ENCODE measurements at regions not wholly inside any gene's neighbourhood (a gene's known extent, or its start where the extent isn't known, plus 50 kb on each side); places are given as distances from the start of the nearest gene placed in this dataset.
A peak's percentile ranks its signal among the peaks of the same experiment; 100 is the strongest.

DNA sequence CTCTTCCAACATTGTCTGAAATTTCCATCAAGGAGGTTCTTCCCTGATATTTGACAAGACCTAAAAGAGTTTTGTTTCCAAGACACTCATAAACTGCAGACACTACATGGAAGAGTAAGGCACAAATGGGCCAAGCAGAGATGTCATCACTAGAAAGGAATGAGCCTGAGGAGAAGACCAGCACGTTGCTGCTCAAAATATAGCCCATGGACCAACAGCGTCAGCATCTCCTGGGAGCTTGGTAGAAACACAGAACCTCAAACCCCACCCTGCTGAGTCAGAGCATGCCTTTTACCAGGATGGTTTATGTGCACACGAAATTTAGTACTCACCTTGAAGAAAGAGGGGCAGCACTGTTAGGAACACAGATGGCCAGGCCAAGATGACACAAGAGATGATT is 128.7 kb upstream of the MID1 start:
- DNase-seq = peak; percentile 70

DNA sequence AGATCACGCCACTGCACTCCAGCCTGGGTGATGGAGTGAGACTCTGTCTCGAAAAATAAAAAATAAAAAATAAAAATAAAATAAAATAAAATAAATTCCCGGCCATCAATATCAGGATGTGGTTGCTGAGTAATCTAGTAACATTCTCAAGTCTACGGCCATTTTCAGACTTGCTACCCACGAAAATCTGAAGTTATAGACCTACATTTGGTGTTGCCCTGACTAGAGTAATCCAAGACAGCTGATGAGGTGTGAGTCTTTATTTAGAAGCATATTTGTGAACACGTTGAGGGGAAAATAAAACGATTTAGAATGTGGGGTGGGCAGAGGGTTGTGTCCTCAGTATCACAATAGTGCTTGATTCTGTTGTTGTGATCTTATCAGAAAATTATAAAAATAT is 130.2 kb upstream of the MID1 start:
- no peak for DNase-seq

DNA sequence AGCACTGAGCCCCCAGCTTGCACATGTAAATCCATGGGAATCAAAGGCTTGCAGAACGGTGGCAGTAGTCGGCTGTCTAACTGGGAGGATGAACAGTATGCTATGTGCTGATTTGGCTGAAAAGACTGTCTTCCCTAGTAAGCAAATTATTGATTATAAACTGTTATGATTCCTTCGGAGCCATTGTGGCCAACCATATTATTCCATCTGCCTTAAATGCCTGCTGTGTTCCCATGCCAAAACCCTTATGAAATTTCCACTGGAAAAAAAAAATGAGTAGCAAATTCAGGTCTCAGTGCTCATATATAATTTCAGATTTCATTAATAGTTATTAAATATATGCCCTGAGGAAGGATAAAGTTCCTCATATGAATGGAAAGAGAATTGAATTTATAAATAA is 132.7 kb upstream of the MID1 start:
- no peak for DNase-seq

- no peak for DNase-seq
These were observed 134.1 kb upstream of the MID1 start for GRCh38 chrX:10754445-10754844.

- DNase-seq = peak; percentile 90
These were observed 135.3 kb upstream of the MID1 start for GRCh38 chrX:10755439-10756334.

GRCh38 chrX:10756441-10756840 is 136.1 kb upstream of the MID1 start:
- peak; percentile 87 for DNase-seq

DNA sequence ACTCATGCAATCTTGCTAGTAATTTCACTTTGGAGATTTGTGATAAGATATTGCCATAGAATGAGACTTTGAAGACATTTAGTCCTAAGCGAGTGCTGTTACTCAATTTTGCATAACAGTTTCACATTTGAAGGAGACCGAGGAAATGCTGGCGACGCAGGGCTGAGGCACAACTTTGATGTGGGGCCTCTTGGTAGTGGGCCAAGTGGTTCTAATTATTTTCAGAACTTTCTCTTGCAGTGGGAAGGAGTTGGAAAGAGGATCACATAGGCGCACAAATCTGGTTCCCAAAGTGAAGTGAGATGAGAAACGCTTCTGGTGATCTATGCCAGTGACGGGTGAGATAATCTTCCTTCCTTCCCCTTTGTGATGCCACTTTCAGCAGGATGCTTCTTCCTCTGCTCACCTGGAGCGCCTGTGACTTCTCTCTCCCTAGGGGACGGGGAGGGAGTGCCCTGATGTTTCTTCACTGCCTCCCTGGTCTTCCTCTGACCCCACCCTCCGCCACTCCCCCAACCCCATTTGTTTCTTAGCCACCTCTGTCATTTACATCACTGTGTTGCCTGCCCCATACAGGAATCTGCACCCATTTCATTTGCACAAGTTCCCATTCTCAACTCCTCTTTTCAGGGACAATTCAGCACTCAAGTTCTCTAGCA is 138.9 kb upstream of the MID1 start:
- DNase-seq = no peak

DNA sequence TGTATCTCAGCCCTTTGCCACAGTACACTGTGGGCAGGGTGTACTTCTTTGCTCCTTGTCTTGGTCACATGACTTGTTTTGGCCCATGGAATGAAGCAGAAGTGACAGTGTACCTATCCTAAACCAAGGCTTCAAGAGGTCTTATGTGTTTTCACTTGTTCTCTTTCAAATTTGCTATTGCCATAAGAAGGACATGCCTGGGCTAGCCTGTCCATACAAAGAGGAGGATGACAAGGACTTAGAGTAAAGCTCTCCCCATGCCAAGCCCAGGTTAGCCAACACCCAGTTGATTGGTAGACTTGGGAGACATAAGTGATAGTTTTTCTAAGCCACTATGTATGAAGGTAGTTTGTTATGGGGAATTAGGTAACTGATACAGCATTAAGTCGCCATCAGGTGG is 141.1 kb upstream of the MID1 start:
- DNase-seq = no peak

- DNase-seq = no peak
These were observed 148.8 kb upstream of the MID1 start for GRCh38 chrX:10769195-10769594.

- DNase-seq = no peak
These were observed 149.6 kb upstream of the MID1 start for GRCh38 chrX:10769696-10770619.

DNA sequence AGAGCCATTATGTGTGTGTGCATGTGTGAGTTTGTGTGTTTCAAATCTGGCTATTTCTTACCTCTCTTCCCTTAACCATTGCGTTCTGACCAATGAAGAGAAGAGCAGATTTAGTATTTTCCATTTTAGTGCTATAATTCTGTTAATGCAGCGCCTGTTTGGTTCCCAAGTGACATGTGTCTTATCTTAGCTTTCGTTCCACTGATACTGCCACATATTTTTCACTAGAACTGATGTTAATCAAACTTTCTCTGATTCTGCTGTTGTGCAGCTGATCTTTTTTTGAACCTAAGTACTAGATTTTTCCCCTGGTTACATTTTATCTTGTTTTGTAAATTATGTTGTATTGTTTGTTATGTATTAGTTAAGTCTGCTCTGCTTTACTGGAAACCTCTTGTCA is 152.9 kb upstream of the MID1 start:
- no peak for DNase-seq

DNA sequence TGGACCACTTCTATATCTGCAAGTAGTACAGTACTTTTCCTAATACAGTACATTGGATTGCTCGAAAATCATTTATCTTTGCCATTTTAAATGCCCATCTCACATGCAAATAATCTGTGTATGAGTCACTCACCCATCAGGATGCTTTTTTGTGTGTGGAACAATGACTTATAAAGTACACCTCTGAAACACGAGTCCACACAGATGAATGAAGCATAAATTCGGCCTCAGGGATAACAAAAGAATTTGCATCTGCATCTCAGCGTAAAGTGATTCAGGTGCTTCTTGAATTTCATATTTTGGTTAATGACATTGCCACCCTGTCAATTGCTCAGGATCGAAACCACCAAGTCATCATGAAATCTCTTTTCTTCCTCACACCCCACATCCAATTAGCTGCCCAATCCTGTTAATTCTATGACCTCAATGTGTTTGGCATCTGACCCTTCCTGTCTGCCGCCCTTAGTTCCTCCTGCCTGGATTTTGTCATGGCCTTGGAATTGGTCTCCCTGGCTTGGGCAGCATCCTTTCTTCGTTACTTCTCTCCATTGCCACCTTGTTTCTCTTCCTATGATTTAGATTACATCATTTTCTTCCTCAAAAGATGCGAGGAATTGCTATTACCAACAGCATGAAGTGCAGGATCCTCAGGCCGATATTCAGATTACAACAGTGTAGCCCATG is 161.6 kb upstream of the MID1 start:
- DNase-seq = no peak

GRCh38 chrX:10783451-10783995 is 163.1 kb upstream of the MID1 start:
- no peak for DNase-seq

DNA sequence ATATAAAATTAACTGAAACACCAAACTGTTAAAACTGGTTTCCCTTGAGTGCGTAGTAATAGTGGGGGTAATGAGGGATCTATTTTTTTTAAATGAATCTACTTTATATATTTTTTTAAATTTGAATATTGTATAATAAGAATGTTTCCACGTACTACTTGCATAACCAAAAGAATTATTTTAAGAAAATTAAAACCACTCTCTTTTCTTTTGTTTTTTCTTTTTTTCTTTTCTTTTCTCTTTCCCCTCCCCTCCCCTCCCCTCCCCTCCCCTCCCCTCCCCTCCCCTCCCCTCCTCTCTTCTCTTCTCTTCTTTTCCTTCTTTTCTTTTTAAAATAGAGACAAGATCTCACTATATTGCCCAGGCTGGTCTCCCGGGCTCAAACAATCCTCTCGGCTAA is 166.9 kb upstream of the MID1 start:
- DNase-seq = no peak

- DNase-seq = no peak
These were observed 173.8 kb upstream of the MID1 start for GRCh38 chrX:10794203-10794630.

DNA sequence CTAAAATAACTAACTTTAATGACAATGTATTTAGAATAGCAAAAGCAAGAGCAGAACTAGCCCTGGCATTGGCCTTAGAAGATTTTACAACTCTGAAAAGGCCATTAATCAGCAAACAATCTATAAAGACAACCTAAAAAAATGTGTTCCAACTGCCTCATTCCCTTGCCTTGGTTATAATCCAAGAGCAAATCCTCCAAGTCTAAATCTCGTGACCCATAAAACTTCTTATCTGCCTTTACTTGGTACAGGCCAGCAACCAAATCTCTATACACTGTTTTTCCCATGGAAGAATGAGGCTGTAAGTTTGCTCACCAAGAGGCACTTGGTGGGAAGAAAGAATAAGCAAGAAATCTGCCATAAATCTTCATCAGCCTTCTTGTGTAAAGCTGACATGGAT is 175.3 kb upstream of the MID1 start:
- DNase-seq = no peak

GRCh38 chrX:10797466-10797865 is 177.1 kb upstream of the MID1 start:
- DNase-seq = no peak

DNA sequence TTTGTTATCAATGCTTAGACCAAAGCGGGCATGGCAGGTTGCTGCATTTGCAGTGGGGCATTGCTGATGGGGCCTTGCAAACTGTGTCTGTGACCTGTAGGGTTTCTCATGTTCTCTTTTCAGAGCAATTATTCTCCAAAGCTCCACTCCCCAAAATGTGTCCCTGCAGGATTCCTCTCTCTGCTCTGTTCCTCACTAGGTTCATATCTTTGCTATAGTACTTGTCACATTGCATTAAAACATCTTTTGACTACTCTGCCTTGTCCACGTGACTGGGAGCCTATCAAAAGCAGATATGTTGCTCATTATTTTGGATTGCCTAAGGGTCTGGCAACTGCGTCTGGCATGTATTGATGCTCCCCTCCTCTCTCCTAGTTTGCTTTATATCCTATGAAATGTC is 177.7 kb upstream of the MID1 start:
- DNase-seq = no peak

DNA sequence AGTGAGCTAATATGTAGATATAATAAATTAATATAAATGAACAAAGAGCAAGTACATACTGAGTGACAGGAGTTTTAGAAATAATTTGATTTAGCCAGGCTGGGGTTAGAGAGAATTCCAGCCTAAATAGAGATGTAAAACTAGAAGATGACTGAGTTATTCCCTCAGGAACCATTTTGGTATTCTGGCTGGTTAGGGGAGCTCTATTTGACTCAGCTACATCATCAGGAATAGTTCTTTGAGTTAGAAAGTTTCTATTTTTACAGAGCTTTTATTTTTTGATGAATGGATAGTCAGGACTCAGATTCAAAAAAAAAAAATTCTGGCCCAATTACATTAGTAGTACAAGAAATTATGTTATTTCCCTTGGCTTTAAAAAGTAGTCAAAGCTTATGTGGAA is 180.4 kb upstream of the MID1 start:
- no peak for DNase-seq

- DNase-seq = no peak
These were observed 190.7 kb upstream of the MID1 start for GRCh38 chrX:10811111-10811510.

- DNase-seq = no peak
These were observed 193.4 kb upstream of the MID1 start for GRCh38 chrX:10813761-10814160.

DNA sequence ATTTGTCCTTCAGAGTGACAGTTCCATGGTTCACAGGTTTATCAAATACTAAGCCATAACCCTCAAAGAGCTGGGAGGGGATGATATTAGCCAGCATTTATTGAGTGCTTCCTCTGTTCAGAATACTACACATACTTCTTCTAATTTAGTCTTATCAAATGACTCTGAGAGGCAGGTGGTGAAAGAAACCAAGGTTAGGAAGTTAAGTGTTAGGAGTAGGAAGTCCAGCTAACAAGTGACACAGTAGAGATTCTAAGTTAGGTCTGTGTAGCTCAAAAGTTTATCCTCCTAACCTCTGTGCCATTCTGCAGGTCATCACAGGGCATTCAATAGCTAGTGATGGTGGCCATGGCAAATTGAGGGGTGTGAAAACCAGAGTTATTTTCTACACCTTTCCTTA is 198.3 kb upstream of the MID1 start:
- DNase-seq = no peak

GRCh38 chrX:10819973-10820372 is 199.6 kb upstream of the MID1 start:
- no peak for DNase-seq

All from islet precursor cell (in vitro differentiated cells).